HFF-Myc (cell line): ENCODE measurements at regions not wholly inside any gene's neighbourhood (a gene's known extent, or its start where the extent isn't known, plus 50 kb on each side); places are given as distances from the start of the nearest gene placed in this dataset.

Source experiments
- DNase-seq: peaks from one replicate; pipeline ENCODE4 v3.0.0-alpha.2; 2011; ENCODE audit warnings: low read depth; ENCODE audit errors: extremely low read depth
- H3K4me3 ChIP-seq: replicated peaks from 2 replicates; pipeline ENCODE4 v1.5.1; 2011; ENCODE audit warnings: low read depth, mild to moderate bottlenecking, control low read depth, low read length
- CTCF ChIP-seq: IDR thresholded peaks from 2 replicates; pipeline ENCODE4 v1.5.1; 2012; ENCODE audit warnings: mild to moderate bottlenecking, low read depth, low read length, control low read depth; ENCODE audit errors: missing control alignments

- no peak for TF ChIP-seq CTCF
- no peak overlapping the region for H3K4me3 ChIP-seq
- DNase-seq, result no peak
Observed at GRCh38 chr15:81914734-81915256, 131.0 kb downstream of the MEX3B start.

GRCh38 chr15:81914333-81914732, 131.5 kb downstream of the MEX3B start:
- no peak overlapping the region for H3K4me3 ChIP-seq
- no peak for DNase-seq
- TF ChIP-seq CTCF, result no peak

- TF ChIP-seq CTCF, result no peak
Observed at GRCh38 chr15:81911022-81911971, 134.5 kb downstream of the MEX3B start.

DNA sequence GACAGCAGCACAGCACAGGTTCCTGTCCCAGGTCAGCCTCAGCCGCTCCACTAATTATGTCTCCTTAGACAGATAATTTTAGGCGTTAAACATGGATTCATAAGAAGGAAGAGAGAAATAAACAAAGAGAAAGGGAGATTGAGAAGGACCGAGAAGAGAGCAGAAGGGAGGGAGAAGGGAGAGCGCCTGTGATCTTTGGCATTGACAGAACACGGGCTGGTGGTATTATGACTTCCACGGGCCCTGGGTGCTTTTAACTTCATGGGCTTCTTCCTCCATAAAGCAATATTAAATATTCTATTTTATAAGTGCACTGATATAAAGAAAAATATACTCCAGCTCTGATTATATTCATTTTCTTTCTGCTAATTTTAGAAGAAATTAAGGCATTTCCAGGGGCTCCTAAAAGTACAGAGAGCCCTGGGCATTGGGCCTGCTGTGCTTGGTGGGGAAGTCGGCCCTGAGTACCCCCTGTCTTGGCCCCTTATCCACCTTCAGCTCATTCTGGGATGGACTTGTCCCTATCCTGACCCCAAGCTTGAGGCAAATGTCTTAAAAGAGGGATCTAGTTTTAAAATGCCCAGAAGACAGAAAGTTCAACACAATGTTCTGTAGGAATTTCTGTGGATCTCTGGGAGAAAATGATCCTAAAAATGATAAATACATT, 135.3 kb downstream of the MEX3B start:
- TF ChIP-seq CTCF, result no peak
- H3K4me3 ChIP-seq, result no peak overlapping the region
- no peak for DNase-seq

More at GRCh38 chr15:81911022-81911971, 134.5 kb downstream of the MEX3B start:
- DNase-seq, result no peak
- H3K4me3 ChIP-seq, result no peak overlapping the region

DNA sequence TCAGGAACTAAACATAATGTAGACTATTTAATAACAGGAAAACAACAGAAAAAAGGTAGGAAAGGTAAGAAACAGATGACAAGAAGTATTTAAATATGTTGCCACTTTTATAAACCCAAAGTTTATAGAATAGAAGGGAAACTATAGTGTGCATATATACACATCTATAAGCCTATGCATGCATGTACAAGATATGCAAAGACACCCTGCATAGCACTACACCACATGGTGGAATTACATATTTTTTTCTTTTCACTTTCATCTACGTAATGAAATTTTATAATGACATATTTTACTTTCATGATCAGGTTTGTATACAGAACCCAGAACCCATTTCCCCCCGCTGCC, 136.8 kb downstream of the MEX3B start:
- TF ChIP-seq CTCF, result no peak
- H3K4me3 ChIP-seq, result no peak overlapping the region
- DNase-seq, result no peak

DNA sequence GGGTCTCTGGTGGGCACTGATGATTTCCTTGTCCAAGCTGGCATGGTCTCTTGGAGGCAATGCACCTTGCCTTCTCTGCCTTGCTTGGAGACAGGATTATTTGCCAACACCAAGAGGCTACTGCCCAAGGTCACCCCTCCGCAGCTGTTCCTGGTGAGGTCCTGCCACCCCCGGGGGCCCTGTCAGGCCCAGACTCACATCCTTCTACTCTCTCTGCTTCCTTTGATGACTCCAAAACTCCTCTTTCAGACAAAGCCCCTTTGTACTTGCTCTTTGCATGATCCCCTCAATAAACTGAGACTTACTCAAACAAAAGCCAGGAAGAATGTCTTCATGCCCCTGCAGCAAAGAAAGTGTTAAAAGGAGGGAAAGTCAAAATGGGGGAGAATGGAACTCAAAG, 137.7 kb downstream of the MEX3B start:
- DNase-seq, result no peak
- no peak for TF ChIP-seq CTCF
- H3K4me3 ChIP-seq, result no peak overlapping the region
